ENCODE measurements at regions not wholly inside any gene's neighbourhood (a gene's known extent, or its start where the extent isn't known, plus 50 kb on each side); places are given as distances from the start of the nearest gene placed in this dataset.
"Not testable (repeated sequence)": the region's sequence is repeated elsewhere in the genome, so short reads cannot be mapped to it uniquely, and the experiment has no call there.

DNA sequence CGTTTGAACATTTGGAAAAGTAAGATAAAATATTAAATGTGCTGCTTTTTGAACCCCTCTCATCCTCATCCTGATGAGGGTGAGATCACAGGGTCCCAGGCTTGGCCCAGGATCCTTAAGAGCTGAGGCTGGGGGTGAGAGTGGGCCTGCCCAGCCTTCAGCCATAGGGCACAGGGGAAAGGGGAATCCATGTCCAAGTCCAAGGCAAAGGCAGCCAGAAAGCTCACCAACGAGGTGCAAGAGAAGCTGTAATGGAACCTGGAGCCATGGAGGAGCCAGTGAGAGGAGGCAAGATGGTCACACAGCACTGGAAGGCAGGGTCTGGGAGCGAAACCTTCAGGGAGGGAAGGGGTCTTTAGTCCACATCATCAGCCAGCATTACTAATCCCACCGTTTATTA, 191.9 kb downstream of the RRAGC start:
- H3K9ac ChIP-seq (ENCODE audit: low read length in 2 of 2) = no peak overlapping the region
- peaks cover 8 to 13% of the 10 kb centered on the region in 2 donors for H3K27me3 ChIP-seq (ENCODE audit: control insufficient read depth in 1 of 2, insufficient read depth in 2 of 2, low read length in 2 of 2)
- H3K9me3 ChIP-seq (ENCODE audit: control insufficient read depth in 2 of 2, low read length in 2 of 2) = peaks cover 0 to 4% of the 10 kb centered on the region in 2 donors
- no peak overlapping the region for H3K27ac ChIP-seq (ENCODE audit: low read length)
- no peaks in the 10 kb centered on the region for H3K4me1 ChIP-seq (ENCODE audit: control insufficient read depth, insufficient read depth, low read length)
- H3K4me3 ChIP-seq (ENCODE audit: low read length in 2 of 2) = no peak overlapping the region
- H3K36me3 ChIP-seq (ENCODE audit: control insufficient read depth in 2 of 2, insufficient read depth in 2 of 2, low read length in 2 of 2) = no peaks in the 10 kb centered on the region

DNA sequence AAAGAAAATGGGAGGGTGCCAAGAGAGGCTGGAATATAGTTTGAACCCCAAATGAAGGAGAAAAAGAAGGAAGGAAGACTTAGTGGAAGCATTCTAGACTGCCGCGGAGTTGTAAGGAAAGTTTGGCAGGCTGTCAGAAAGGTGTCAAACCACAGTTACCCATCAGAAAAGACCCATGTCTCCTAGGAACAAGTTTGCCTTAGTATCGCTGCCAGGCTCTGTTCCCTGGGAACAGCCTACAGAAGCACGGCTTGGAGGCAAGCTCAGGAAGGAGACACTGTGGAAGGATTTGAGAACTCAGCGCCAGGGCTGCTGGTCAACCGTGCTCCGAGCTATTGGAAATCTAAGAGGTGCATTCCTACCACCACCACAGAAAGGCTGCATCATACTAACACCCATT, 197.4 kb downstream of the RRAGC start:
- Histone ChIP-seq H3K9ac (ENCODE audit: low read length in 2 of 2) (no peak overlapping the region), H3K36me3 (ENCODE audit: control insufficient read depth in 2 of 2, insufficient read depth in 2 of 2, low read length in 2 of 2) (no peaks in the 10 kb centered on the region), H3K4me1 (ENCODE audit: control insufficient read depth, insufficient read depth, low read length) (no peaks in the 10 kb centered on the region), H3K4me3 (ENCODE audit: low read length in 2 of 2) (no peak overlapping the region), H3K9me3 (ENCODE audit: control insufficient read depth in 2 of 2, low read length in 2 of 2) (peaks cover 0 to 14% of the 10 kb centered on the region in 2 donors), H3K27me3 (ENCODE audit: control insufficient read depth in 1 of 2, insufficient read depth in 2 of 2, low read length in 2 of 2) (peaks cover 12% of the 10 kb centered on the region in 2 donors), H3K27ac (ENCODE audit: low read length) (no peak overlapping the region)

GRCh38 chr1:38658883-38659282, 200.7 kb downstream of the RRAGC start:
- H3K4me3 ChIP-seq (ENCODE audit: low read length in 2 of 2) = no peak overlapping the region
- H3K9me3 ChIP-seq (ENCODE audit: control insufficient read depth in 2 of 2, low read length in 2 of 2) = peaks cover 0 to 10% of the 10 kb centered on the region in 2 donors
- no peak overlapping the region for H3K9ac ChIP-seq (ENCODE audit: low read length in 2 of 2)
- no peak overlapping the region for H3K27ac ChIP-seq (ENCODE audit: low read length)
- H3K27me3 ChIP-seq (ENCODE audit: control insufficient read depth in 1 of 2, insufficient read depth in 2 of 2, low read length in 2 of 2) = peaks cover 7 to 19% of the 10 kb centered on the region in 2 donors
- no peaks in the 10 kb centered on the region for H3K4me1 ChIP-seq (ENCODE audit: control insufficient read depth, insufficient read depth, low read length)
- no peaks in the 10 kb centered on the region for H3K36me3 ChIP-seq (ENCODE audit: control insufficient read depth in 2 of 2, insufficient read depth in 2 of 2, low read length in 2 of 2)

- H3K27me3 ChIP-seq (ENCODE audit: control insufficient read depth in 1 of 2, insufficient read depth in 2 of 2, low read length in 2 of 2) = peaks cover 7 to 13% of the 10 kb centered on the region in 2 donors
- no peak overlapping the region for H3K27ac ChIP-seq (ENCODE audit: low read length)
- no peak overlapping the region for H3K4me3 ChIP-seq (ENCODE audit: low read length in 2 of 2)
- H3K9me3 ChIP-seq (ENCODE audit: control insufficient read depth in 2 of 2, low read length in 2 of 2) = peaks cover 0 to 10% of the 10 kb centered on the region in 2 donors
- H3K9ac ChIP-seq (ENCODE audit: low read length in 2 of 2) = no peak overlapping the region
- no peaks in the 10 kb centered on the region for H3K36me3 ChIP-seq (ENCODE audit: control insufficient read depth in 2 of 2, insufficient read depth in 2 of 2, low read length in 2 of 2)
- no peaks in the 10 kb centered on the region for H3K4me1 ChIP-seq (ENCODE audit: control insufficient read depth, insufficient read depth, low read length)
Measured at GRCh38 chr1:38657873-38658272, 201.7 kb downstream of the RRAGC start.

DNA sequence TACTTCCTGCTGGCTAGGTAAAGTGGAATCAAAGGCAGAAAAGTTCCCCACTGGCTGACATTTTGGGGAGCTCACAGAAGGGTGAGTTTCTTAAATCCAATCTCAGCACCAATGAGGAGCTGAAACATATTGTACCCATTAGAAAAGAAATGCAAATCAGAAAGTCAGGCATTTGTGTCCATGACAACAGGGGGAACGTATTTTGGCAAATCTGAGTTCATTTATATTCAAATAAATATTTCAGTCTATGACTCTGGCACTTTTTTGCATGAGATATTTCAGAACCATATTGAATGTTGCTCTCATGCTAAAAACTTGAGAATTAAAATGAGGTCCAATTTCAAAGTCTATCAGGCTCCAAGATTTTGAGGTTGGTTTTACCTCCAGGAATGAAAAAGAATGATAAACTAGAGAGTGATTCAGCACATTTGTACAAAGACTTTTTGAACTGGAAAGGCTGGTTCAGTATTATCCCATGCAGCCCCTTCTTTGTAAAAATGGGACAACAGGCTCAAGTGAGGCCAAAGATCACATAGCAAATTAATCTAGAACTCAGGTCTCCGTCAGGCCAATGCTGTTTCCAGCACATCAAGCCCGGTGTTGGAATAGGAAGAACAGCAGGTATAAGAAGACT, 202.2 kb downstream of the RRAGC start:
- Histone ChIP-seq H3K9ac (ENCODE audit: low read length in 2 of 2) (no peak overlapping the region), H3K4me1 (ENCODE audit: control insufficient read depth, insufficient read depth, low read length) (no peaks in the 10 kb centered on the region), H3K4me3 (ENCODE audit: low read length in 2 of 2) (no peak overlapping the region), H3K27ac (ENCODE audit: low read length) (no peak overlapping the region), H3K36me3 (ENCODE audit: control insufficient read depth in 2 of 2, insufficient read depth in 2 of 2, low read length in 2 of 2) (no peaks in the 10 kb centered on the region), H3K27me3 (ENCODE audit: control insufficient read depth in 1 of 2, insufficient read depth in 2 of 2, low read length in 2 of 2) (peaks cover 7 to 13% of the 10 kb centered on the region in 2 donors), H3K9me3 (ENCODE audit: control insufficient read depth in 2 of 2, low read length in 2 of 2) (peaks cover 0 to 10% of the 10 kb centered on the region in 2 donors)

DNA sequence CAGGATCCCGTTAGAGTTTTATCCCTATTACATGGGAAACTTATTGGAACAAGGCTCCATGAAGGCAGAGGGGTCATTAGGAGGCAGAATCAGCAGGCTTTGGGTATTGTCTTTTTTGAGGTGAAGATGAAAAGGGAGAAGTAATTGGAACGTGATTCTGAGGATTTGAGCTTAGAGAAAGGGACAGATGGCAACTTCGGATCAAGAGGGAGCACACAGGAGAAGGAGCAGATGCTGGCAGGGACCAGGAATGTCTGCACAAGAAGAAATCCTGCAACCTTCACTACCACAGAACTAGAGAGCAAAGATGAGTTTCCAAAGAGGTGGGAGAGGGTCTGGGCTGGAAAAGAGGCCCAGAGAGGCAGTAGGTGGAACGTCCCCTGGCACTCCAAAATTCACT, 202.8 kb downstream of the RRAGC start:
- Histone ChIP-seq H3K9me3 (ENCODE audit: control insufficient read depth in 2 of 2, low read length in 2 of 2) (peaks cover 0 to 10% of the 10 kb centered on the region in 2 donors), H3K4me3 (ENCODE audit: low read length in 2 of 2) (no peak overlapping the region), H3K27ac (ENCODE audit: low read length) (no peak overlapping the region), H3K36me3 (ENCODE audit: control insufficient read depth in 2 of 2, insufficient read depth in 2 of 2, low read length in 2 of 2) (no peaks in the 10 kb centered on the region), H3K4me1 (ENCODE audit: control insufficient read depth, insufficient read depth, low read length) (no peaks in the 10 kb centered on the region), H3K27me3 (ENCODE audit: control insufficient read depth in 1 of 2, insufficient read depth in 2 of 2, low read length in 2 of 2) (peaks cover 7 to 13% of the 10 kb centered on the region in 2 donors), H3K9ac (ENCODE audit: low read length in 2 of 2) (no peak overlapping the region)

DNA sequence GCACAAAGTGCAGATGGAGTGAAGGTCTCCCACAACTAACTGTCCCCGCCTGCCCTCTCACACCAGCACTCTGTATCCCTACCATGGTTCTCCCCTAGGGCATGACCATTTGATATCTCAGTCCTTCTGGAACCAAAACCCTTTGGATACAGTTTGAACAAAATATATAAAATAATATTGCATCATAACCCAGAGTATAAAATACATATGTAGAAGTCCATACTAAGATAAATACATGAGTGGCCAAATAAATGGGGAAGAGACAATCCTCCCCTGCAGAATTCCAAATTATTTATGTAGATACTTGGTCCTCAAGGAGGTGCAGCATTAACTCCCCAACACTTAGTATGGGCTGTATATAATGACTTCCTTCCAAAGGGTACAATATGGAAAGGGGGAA, 207.4 kb downstream of the RRAGC start:
- H3K4me3 ChIP-seq (ENCODE audit: low read length in 2 of 2) = no peak overlapping the region
- H3K9me3 ChIP-seq (ENCODE audit: control insufficient read depth in 2 of 2, low read length in 2 of 2) = no peaks in the 10 kb centered on the region
- H3K36me3 ChIP-seq (ENCODE audit: control insufficient read depth in 2 of 2, insufficient read depth in 2 of 2, low read length in 2 of 2) = no peaks in the 10 kb centered on the region
- no peaks in the 10 kb centered on the region for H3K4me1 ChIP-seq (ENCODE audit: control insufficient read depth, insufficient read depth, low read length)
- no peak overlapping the region for H3K9ac ChIP-seq (ENCODE audit: low read length in 2 of 2)
- H3K27ac ChIP-seq (ENCODE audit: low read length) = no peak overlapping the region
- H3K27me3 ChIP-seq (ENCODE audit: control insufficient read depth in 1 of 2, insufficient read depth in 2 of 2, low read length in 2 of 2) = peaks cover 0 to 15% of the 10 kb centered on the region in 2 donors

DNA sequence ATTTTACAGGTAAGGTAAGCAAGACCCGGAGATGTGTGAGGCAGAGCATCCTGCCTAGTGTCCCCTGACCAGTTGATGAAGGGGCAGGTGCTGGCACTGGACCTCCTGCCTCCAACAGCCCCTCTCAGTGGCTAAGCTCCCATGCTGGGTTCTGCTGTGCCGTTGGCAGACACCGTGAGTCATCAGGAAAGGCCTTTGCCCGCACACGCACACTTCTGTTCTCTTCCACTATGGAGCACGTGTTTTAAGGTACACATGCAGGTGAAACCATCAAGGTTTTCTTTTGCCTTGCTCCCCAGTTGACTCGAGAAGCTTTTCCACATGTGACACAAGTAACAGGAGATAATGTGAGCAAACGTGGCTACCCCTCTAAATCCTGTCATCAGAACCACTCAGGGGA, 207.9 kb downstream of the RRAGC start:
- Histone ChIP-seq H3K9me3 (ENCODE audit: control insufficient read depth in 2 of 2, low read length in 2 of 2) (no peaks in the 10 kb centered on the region), H3K9ac (ENCODE audit: low read length in 2 of 2) (no peak overlapping the region), H3K36me3 (ENCODE audit: control insufficient read depth in 2 of 2, insufficient read depth in 2 of 2, low read length in 2 of 2) (no peaks in the 10 kb centered on the region), H3K27ac (ENCODE audit: low read length) (no peak overlapping the region), H3K27me3 (ENCODE audit: control insufficient read depth in 1 of 2, insufficient read depth in 2 of 2, low read length in 2 of 2) (peaks cover 0 to 15% of the 10 kb centered on the region in 2 donors), H3K4me3 (ENCODE audit: low read length in 2 of 2) (no peak overlapping the region), H3K4me1 (ENCODE audit: control insufficient read depth, insufficient read depth, low read length) (no peaks in the 10 kb centered on the region)

GRCh38 chr1:38648417-38648816, 211.2 kb downstream of the RRAGC start:
- Histone ChIP-seq H3K4me3 (ENCODE audit: low read length in 2 of 2) (no peak overlapping the region), H3K27me3 (ENCODE audit: control insufficient read depth in 1 of 2, insufficient read depth in 2 of 2, low read length in 2 of 2) (peaks cover 0 to 8% of the 10 kb centered on the region in 2 donors), H3K9ac (ENCODE audit: low read length in 2 of 2) (no peak overlapping the region), H3K9me3 (ENCODE audit: control insufficient read depth in 2 of 2, low read length in 2 of 2) (no peaks in the 10 kb centered on the region), H3K27ac (ENCODE audit: low read length) (no peak overlapping the region), H3K36me3 (ENCODE audit: control insufficient read depth in 2 of 2, insufficient read depth in 2 of 2, low read length in 2 of 2) (no peaks in the 10 kb centered on the region), H3K4me1 (ENCODE audit: control insufficient read depth, insufficient read depth, low read length) (no peaks in the 10 kb centered on the region)

DNA sequence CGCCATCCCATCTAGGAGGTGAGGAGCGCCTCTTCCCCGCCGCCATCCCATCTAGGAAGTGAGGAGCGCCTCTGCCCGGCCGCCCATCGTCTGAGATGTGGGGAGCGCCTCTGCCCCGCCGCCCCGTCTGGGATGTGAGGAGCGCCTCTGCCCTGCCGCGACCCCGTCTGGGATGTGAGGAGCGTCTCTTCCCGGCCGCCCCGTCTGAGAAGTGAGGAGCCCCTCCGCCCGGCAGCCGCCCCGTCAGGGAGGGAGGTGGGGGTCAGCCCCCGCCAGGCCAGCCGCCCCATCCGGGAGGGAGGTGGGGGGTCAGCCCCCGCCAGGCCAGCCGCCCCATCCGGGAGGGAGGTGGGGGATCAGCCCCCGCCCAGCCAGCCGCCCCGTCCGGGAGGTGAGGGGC, 212.2 kb downstream of the RRAGC start:
- not testable (repeated sequence) for H3K9me3 ChIP-seq (ENCODE audit: control insufficient read depth in 2 of 2, low read length in 2 of 2); H3K4me3 ChIP-seq (ENCODE audit: low read length in 2 of 2); H3K27me3 ChIP-seq (ENCODE audit: control insufficient read depth in 1 of 2, insufficient read depth in 2 of 2, low read length in 2 of 2); H3K27ac ChIP-seq (ENCODE audit: low read length); H3K4me1 ChIP-seq (ENCODE audit: control insufficient read depth, insufficient read depth, low read length); H3K36me3 ChIP-seq (ENCODE audit: control insufficient read depth in 2 of 2, insufficient read depth in 2 of 2, low read length in 2 of 2); H3K9ac ChIP-seq (ENCODE audit: low read length in 2 of 2)

- no peak overlapping the region for H3K9ac ChIP-seq (ENCODE audit: low read length in 2 of 2)
- no peak overlapping the region for H3K27ac ChIP-seq (ENCODE audit: low read length)
- no peak overlapping the region for H3K4me3 ChIP-seq (ENCODE audit: low read length in 2 of 2)
- no peaks in the 10 kb centered on the region for H3K4me1 ChIP-seq (ENCODE audit: control insufficient read depth, insufficient read depth, low read length)
- peaks cover 0 to 7% of the 10 kb centered on the region in 2 donors for H3K27me3 ChIP-seq (ENCODE audit: control insufficient read depth in 1 of 2, insufficient read depth in 2 of 2, low read length in 2 of 2)
- H3K36me3 ChIP-seq (ENCODE audit: control insufficient read depth in 2 of 2, insufficient read depth in 2 of 2, low read length in 2 of 2) = no peaks in the 10 kb centered on the region
- no peaks in the 10 kb centered on the region for H3K9me3 ChIP-seq (ENCODE audit: control insufficient read depth in 2 of 2, low read length in 2 of 2)
Measured at GRCh38 chr1:38644092-38644491, 215.5 kb downstream of the RRAGC start.
